T1000 (cell line): ENCODE measurements at regions not wholly inside any gene's neighbourhood (a gene's known extent, or its start where the extent isn't known, plus 50 kb on each side); places are given as distances from the start of the nearest gene placed in this dataset.
"Not testable (repeated sequence)": the region's sequence is repeated elsewhere in the genome, so short reads cannot be mapped to it uniquely, and the experiment has no call there.

Experiments used
- DNase-seq: peaks from one replicate; lab custom pipeline; 2025; ENCODE audit warnings: mixed read lengths; lab: John Stamatoyannopoulos, UW

DNA sequence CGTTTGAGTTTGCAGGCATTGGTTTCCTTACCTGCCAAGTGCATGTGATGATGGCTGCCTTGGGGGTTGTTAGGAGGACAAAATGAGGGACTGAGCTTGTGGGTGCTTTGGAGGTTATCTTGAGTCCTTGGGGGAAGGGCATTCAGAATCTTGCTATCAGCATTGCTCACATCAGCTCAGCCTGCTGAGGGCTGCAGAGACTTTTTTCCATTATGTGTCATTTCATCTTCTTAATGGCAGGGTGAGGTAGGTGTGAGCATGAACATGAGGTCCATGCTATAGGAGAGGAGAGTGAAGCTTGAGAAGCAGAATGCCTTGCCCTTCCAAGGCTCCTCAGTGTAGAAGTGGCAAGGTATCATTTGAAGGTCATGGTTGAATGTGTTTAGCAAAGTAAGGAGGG lies 112.3 kb downstream of the MIAT start:
- no peak for DNase-seq

- no peak for DNase-seq
Observed at GRCh38 chr22:26770624-26771023, 113.2 kb downstream of the MIAT start.

- DNase-seq: not testable (repeated sequence)
Observed at GRCh38 chr22:26773054-26773453, 115.7 kb downstream of the MIAT start.

GRCh38 chr22:26775394-26775793 lies 118.0 kb downstream of the MIAT start:
- no peak for DNase-seq

DNA sequence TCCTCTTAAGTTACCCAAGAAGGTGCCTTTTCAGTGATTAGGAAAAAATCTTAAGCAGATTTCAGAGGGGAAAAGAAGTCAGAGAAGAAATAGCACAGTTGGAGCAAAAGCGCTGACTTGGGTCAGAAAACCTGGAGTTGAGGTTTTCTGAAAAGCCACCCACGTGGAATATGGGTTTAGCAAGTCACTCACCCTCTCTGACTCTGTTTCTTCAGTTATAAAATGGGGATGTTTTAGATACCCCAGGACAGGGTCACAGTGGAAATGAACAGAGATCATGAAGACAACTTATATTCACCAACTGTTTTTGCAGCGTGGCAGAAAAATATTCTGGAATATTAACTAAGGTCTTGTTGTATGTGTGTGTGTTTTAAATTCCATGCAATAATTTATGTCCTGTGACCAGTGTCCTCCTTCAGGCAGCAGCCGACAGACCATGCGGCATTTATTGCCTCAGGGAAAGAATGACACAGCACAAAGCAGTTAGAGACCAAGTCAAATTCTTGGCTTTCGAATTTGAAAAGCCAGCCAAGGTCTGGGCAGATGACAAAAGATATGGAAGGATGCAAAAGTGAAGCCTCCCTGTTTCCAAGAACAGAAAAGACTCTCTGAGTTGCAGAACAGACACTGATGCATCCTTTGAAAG lies 119.9 kb downstream of the MIAT start:
- DNase-seq: no peak

DNA sequence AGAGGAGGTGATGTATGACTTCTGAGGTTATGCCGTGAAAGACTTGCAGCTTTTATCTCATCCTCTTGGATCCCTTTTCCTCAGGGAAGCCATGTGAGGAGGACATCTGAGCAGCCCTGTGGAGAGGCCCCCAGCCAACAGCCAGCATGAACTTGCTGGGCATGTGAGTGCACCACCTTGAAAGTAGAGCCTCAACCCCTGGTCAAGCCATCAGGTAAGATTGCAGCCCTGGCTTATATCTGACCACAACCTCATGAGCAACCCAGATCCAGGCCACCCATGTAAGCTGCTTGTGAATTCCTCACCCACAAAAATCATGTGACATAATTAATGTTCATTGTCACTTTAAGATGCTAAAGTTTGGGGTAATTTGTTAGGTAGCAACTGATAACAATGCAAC lies 121.0 kb downstream of the MIAT start:
- no peak for DNase-seq

GRCh38 chr22:26779108-26779507 lies 121.7 kb downstream of the MIAT start:
- DNase-seq: no peak

DNA sequence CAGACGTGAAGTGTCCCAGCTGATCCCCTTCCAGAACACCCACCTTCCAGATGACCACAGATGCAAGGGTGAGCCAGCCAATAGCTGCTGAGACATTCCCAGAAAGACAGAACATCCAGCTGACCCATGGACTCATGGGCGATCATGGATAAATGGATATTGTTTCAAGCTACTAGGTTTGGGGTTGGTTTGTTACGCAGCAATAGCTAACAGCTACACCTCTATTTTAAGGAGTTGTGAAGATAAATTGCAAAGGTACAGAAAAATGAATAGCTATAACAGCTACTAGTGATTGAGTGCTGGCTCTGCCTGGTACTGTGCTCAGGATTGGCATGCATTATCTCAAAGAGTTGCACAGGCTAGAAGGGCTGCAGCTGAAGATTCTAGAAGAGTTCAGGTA lies 122.5 kb downstream of the MIAT start:
- DNase-seq: no peak

- DNase-seq: no peak
Observed at GRCh38 chr22:26780521-26780920, 123.1 kb downstream of the MIAT start.

- DNase-seq: no peak
Observed at GRCh38 chr22:26781062-26781461, 123.7 kb downstream of the MIAT start.

- DNase-seq: no peak
Observed at GRCh38 chr22:26781596-26781995, 124.2 kb downstream of the MIAT start.

DNA sequence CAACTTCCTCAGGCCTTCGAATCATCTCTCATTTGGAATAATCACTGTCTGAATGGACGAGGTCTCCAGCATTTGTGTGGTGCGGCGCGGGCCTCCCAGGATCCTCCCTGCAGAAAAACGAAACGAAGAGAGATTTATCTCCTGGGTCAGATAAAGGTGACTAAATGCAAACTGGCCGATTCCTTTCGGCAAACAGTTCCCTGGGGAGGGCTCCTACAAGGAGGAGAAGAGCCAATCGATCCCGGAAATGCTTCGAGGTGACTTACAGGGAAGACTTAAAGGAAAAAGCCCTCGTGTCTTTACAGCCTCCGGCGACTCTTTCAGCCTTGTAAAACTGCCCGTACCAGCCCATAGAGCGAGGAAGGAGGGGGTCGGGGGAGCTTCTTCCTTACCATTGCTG lies 126.5 kb downstream of the MIAT start:
- no peak for DNase-seq

DNA sequence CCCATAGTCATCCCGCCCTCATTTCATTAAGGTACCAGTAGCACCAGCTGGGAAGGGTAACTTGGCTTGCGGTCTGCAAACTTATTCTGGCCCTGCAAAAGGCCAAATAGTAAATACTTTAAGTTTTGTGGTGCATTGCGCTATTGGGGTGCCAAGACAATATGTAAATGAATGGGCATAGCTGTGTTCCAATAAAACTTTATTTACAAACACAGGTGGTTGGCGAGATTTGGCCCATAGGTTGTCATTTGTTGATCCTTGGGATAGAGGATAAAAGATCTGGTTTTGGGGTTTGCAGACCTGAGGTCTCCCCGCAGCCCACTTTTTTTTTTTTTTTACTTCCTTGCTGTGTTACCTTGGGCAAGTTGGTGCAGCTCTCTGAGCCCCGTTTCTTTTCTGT lies 127.4 kb downstream of the MIAT start:
- no peak for DNase-seq

GRCh38 chr22:26785932-26786331 lies 128.5 kb downstream of the MIAT start:
- DNase-seq: no peak

DNA sequence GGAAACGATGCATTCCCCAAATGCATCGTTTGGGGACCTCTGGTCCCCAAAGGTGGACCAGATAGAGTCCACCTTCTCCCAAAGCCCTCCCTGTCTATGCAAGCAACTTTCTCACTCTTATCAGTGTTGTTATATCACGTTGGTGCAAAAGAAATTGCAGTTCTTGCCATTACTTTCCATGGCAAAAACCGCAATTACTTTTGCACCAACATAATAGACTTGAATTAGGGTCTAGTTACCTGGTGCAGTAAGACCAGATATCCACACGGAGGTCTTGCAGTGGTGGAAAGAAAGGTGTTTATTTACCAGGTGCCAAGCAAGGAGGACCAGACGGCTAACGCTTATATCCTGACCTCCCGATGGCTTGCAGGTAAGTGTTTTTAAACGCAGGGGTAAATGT lies 129.0 kb downstream of the MIAT start:
- no peak for DNase-seq

GRCh38 chr22:26789951-26790350 lies 132.6 kb downstream of the MIAT start:
- DNase-seq: no peak

DNA sequence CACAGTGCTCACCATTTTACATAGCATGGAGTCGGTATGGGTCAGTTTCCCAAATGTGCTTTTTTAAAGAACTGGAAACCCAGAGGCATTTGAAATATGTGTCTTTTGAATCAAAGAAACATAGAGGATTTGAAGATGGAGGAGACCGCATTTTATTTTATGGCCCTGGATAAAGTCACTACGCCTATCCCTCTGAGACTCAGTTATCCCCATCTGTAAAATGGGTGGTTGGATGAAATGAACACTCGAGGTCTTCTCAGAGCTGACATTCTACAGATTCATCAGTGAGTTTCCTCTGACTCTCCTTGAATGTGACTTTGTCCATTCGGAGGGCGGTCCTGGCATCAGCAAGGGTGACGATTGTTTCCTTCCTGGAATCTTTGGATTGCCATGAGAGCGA lies 135.1 kb downstream of the MIAT start:
- DNase-seq: no peak

- no peak for DNase-seq
Observed at GRCh38 chr22:26796785-26797184, 139.4 kb downstream of the MIAT start.

- no peak for DNase-seq
Observed at GRCh38 chr22:26797910-26798309, 140.5 kb downstream of the MIAT start.

GRCh38 chr22:26798462-26799065 lies 141.2 kb downstream of the MIAT start:
- no peak for DNase-seq

GRCh38 chr22:26800858-26801257 lies 143.5 kb downstream of the MIAT start:
- DNase-seq: no peak

DNA sequence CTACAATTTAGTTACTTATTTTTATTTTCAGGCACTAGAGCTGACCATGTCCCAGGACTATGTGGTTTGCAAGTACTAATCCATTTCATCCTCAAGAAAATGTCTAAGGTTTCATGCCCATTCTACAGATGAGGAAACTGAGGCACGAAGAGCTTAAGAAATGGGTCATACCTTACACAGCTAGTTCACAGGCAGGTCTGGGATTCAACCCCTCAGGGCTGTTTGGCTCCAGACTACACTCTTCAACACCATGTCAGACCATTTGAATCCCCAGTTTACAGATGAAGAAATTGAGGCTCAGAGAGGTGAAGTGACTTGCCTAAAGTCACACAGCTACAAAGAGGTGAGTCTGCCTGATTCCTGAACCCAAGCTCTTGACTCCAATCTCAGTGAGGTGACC lies 144.1 kb downstream of the MIAT start:
- no peak for DNase-seq

- no peak for DNase-seq
Observed at GRCh38 chr22:26804315-26804714, 146.9 kb downstream of the MIAT start.

GRCh38 chr22:26804911-26805539 lies 147.6 kb downstream of the MIAT start:
- DNase-seq: no peak
